Stimulated activated CD4-positive, alpha-beta T cell treated with anti-CD3 and anti-CD28 coated beads, Interleukin-12 subunit alpha, Interleukin-12 subunit beta, amount 100 ng/mL, for 24 hours (primary cell): ENCODE measurements at regions not wholly inside any gene's neighbourhood (a gene's known extent, or its start where the extent isn't known, plus 50 kb on each side); places are given as distances from the start of the nearest gene placed in this dataset.

ENCODE experiments used
- DNase-seq, 2 experiments: peaks; one replicate each; pipeline ENCODE4 v3.0.0-alpha.2; 2020; ENCODE audit warnings: low read depth in 2 of 2

- DNase-seq: no peak
Measured at GRCh38 chrX:39877905-39878304, 219.9 kb downstream of the BCOR start.

GRCh38 chrX:39883666-39884065 lies 214.1 kb downstream of the BCOR start:
- DNase-seq: peak; percentile 5 to 21

GRCh38 chrX:39886282-39886681 lies 211.5 kb downstream of the BCOR start:
- DNase-seq: no peak

- no peak for DNase-seq
Measured at GRCh38 chrX:39888730-39889129, 209.0 kb downstream of the BCOR start.

- DNase-seq: no peak
Measured at GRCh38 chrX:39889704-39890103, 208.1 kb downstream of the BCOR start.

GRCh38 chrX:39890807-39891206 lies 207.0 kb downstream of the BCOR start:
- DNase-seq: no peak

GRCh38 chrX:39891781-39892180 lies 206.0 kb downstream of the BCOR start:
- no peak for DNase-seq

GRCh38 chrX:39893417-39894338 lies 204.1 kb downstream of the BCOR start:
- no peak for DNase-seq

GRCh38 chrX:39894683-39895082 lies 203.1 kb downstream of the BCOR start:
- no peak for DNase-seq

- DNase-seq: no peak
Measured at GRCh38 chrX:39895218-39896110, 202.3 kb downstream of the BCOR start.

GRCh38 chrX:39896951-39897740 lies 200.6 kb downstream of the BCOR start:
- DNase-seq: no peak

- DNase-seq: no peak
Measured at GRCh38 chrX:39897741-39898097, 200.0 kb downstream of the BCOR start.

- DNase-seq: no peak
Measured at GRCh38 chrX:39898147-39898546, 199.6 kb downstream of the BCOR start.

GRCh38 chrX:39899059-39899458 lies 198.7 kb downstream of the BCOR start:
- no peak for DNase-seq

GRCh38 chrX:39899856-39900776 lies 197.6 kb downstream of the BCOR start:
- DNase-seq: no peak

GRCh38 chrX:39900777-39901170 lies 197.0 kb downstream of the BCOR start:
- DNase-seq: no peak

- DNase-seq: no peak
Measured at GRCh38 chrX:39903343-39903742, 194.4 kb downstream of the BCOR start.

- DNase-seq: no peak
Measured at GRCh38 chrX:39903937-39904336, 193.8 kb downstream of the BCOR start.

- DNase-seq: no peak
Measured at GRCh38 chrX:39904816-39905537, 192.8 kb downstream of the BCOR start.

- DNase-seq: no peak
Measured at GRCh38 chrX:39905538-39905891, 192.2 kb downstream of the BCOR start.
